Stimulated activated CD4-positive, alpha-beta T cell treated with anti-CD3 and anti-CD28 coated beads, Interleukin-2, amount 100 ng/mL, for 48 hours (primary cell): ENCODE measurements at regions not wholly inside any gene's neighbourhood (a gene's known extent, or its start where the extent isn't known, plus 50 kb on each side); places are given as distances from the start of the nearest gene placed in this dataset.
A peak's percentile ranks its signal among the peaks of the same experiment; 100 is the strongest.

Experiments used
- DNase-seq, 2 donors: peaks; one replicate each; pipeline ENCODE4 v3.0.0-alpha.2; 2020

- DNase-seq, result no peak
Observed at GRCh38 chr7:136807598-136807997, 60.9 kb upstream of the CHRM2 start.

GRCh38 chr7:136803028-136803427, 65.4 kb upstream of the CHRM2 start:
- no peak for DNase-seq

- no peak for DNase-seq
Observed at GRCh38 chr7:136783934-136784333, 84.5 kb upstream of the CHRM2 start.

GRCh38 chr7:136741941-136742340, 126.5 kb upstream of the CHRM2 start:
- no peak for DNase-seq

GRCh38 chr7:136728945-136729344, 139.5 kb upstream of the CHRM2 start:
- DNase-seq, result no peak

- no peak for DNase-seq
Observed at GRCh38 chr7:136726460-136726859, 142.0 kb upstream of the CHRM2 start.

GRCh38 chr7:136717910-136718557, 150.4 kb upstream of the CHRM2 start:
- DNase-seq, result no peak

GRCh38 chr7:136714062-136714461, 154.4 kb upstream of the CHRM2 start:
- no peak for DNase-seq

- DNase-seq, result no peak
Observed at GRCh38 chr7:136710751-136711150, 157.7 kb upstream of the CHRM2 start.

- no peak for DNase-seq
Observed at GRCh38 chr7:136709876-136710275, 158.6 kb upstream of the CHRM2 start.

GRCh38 chr7:136702913-136703312, 165.5 kb upstream of the CHRM2 start:
- DNase-seq, result no peak

- DNase-seq, result no peak
Observed at GRCh38 chr7:136698977-136699376, 169.5 kb upstream of the CHRM2 start.

GRCh38 chr7:136698231-136698630, 170.2 kb upstream of the CHRM2 start:
- no peak for DNase-seq

- no peak for DNase-seq
Observed at GRCh38 chr7:136697271-136697670, 171.2 kb upstream of the CHRM2 start.

- DNase-seq, result no peak
Observed at GRCh38 chr7:136693166-136694119, 175.0 kb upstream of the CHRM2 start.

- DNase-seq, result no peak
Observed at GRCh38 chr7:136692221-136692620, 176.2 kb upstream of the CHRM2 start.

- no peak for DNase-seq
Observed at GRCh38 chr7:136688601-136689000, 179.9 kb upstream of the CHRM2 start.

- DNase-seq, result peak in 1 of 2 donors; percentile 1
Observed at GRCh38 chr7:136687693-136688322, 180.6 kb upstream of the CHRM2 start.

GRCh38 chr7:136685501-136686173, 182.8 kb upstream of the CHRM2 start:
- DNase-seq, result no peak

- DNase-seq, result no peak
Observed at GRCh38 chr7:136677471-136678365, 190.7 kb upstream of the CHRM2 start.

- DNase-seq, result no peak
Observed at GRCh38 chr7:136667584-136667983, 200.9 kb upstream of the CHRM2 start.

- DNase-seq, result no peak
Observed at GRCh38 chr7:136665878-136666509, 202.5 kb upstream of the CHRM2 start.
